Uterus (tissue), 3 donors: ENCODE measurements at regions not wholly inside any gene's neighbourhood (a gene's known extent, or its start where the extent isn't known, plus 50 kb on each side); places are given as distances from the start of the nearest gene placed in this dataset.

Source experiments
- DNase-seq, 2 donors: peaks; one replicate each; pipeline ENCODE4 v3.0.0-alpha.2; 2019 to 2020
- H3K27ac ChIP-seq, 2 donors: fragments of 200-600 bp; sonication (generic); 1 replicate in 1 of 2; 2 replicates in 1 of 2; pipeline ENCODE4 v1.5.1; 2016 to 2018
- H3K27me3 ChIP-seq, 2 donors: fragments of 200-600 bp; sonication (generic); one replicate each; pipeline ENCODE4 v1.5.1; 2018 to 2019; ENCODE audit warnings: control low read depth in 1 of 2
- H3K36me3 ChIP-seq, 2 donors: fragments of 200-600 bp; sonication (generic); one replicate each; pipeline ENCODE4 v1.5.1; 2019; ENCODE audit warnings: control low read depth in 1 of 2
- H3K4me1 ChIP-seq, 2 donors: fragments of 200-600 bp; sonication (generic); one replicate each; pipeline ENCODE4 v1.5.1; 2018 to 2019; ENCODE audit warnings: control low read depth in 1 of 2
- H3K4me3 ChIP-seq, 2 donors: fragments of 200-600 bp; sonication (generic); 1 replicate in 1 of 2; 2 replicates in 1 of 2; pipeline ENCODE4 v1.5.1; 2018 to 2019; ENCODE audit warnings: mild to moderate bottlenecking in 1 of 2
- H3K9me3 ChIP-seq, 2 donors: fragments of 200-600 bp; sonication (generic); one replicate each; pipeline ENCODE4 v1.5.1; 2019; ENCODE audit warnings: control low read depth in 1 of 2
- POLR2A ChIP-seq, 2 donors: fragments of 450-650 bp; IDR thresholded peaks; one replicate each; pipeline ENCODE4 v1.6.1; 2016; ENCODE audit warnings: antibody characterized with exemption in 2 of 2, mild to moderate bottlenecking in 1 of 2, moderate library complexity in 1 of 2
- intact Hi-C: fragments of 100-400 bp; cut with DNase I; formaldehyde crosslinking; loops from one replicate; pipeline ENCODE4 v1.15.1; 2023; ENCODE audit warnings: low total_unique reads
- TF ChIP-seq, protein P1 (sequence below), 4 experiments: fragments of 200-600 bp in 2 of 4; fragments of 450-650 bp in 2 of 4; sonication (generic) in 2 of 4; IDR thresholded peaks; one replicate each; pipeline ENCODE4 v1.5.1; 2016 to 2019; ENCODE audit warnings: antibody characterized with exemption in 4 of 4, mild to moderate bottlenecking in 2 of 4, moderate library complexity in 1 of 4
- donor health status: DM: yes; HTN: yes; CAD: no.

DNA sequence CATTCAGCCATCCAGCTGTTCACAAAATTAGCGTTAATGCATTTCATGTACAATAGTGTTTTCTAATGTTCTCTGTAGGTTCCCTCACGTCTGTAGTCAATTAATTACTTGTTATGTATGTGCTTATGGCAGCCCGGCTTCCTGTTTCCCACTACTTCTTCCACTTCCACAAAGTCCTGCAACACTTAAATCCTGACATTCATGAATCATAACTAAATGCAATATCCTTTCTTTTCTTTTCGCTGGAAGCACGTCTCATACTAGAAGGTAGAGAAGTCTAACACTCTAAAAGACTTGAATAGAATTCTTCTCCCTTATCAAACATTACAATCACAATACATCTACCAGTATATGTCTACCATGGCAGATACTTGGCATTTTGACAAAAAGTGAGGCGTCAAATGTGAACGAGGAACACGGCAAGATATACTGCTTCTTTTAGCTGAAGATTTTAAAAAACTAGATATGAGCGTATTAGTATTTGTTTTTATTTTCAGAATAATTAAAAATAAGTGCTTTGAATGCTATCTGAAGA is 239.0 kb upstream of the DIAPH2 start:
- Histone ChIP-seq H3K4me3 (no peak overlapping the region), H3K36me3 (no peaks in the 10 kb centered on the region), H3K9me3 (no peaks in the 10 kb centered on the region), H3K27ac (no peak overlapping the region), H3K27me3 (peaks cover 0 to 5% of the 10 kb centered on the region in 2 donors), H3K4me1 (no peaks in the 10 kb centered on the region)
- TF ChIP-seq, protein P1, sequence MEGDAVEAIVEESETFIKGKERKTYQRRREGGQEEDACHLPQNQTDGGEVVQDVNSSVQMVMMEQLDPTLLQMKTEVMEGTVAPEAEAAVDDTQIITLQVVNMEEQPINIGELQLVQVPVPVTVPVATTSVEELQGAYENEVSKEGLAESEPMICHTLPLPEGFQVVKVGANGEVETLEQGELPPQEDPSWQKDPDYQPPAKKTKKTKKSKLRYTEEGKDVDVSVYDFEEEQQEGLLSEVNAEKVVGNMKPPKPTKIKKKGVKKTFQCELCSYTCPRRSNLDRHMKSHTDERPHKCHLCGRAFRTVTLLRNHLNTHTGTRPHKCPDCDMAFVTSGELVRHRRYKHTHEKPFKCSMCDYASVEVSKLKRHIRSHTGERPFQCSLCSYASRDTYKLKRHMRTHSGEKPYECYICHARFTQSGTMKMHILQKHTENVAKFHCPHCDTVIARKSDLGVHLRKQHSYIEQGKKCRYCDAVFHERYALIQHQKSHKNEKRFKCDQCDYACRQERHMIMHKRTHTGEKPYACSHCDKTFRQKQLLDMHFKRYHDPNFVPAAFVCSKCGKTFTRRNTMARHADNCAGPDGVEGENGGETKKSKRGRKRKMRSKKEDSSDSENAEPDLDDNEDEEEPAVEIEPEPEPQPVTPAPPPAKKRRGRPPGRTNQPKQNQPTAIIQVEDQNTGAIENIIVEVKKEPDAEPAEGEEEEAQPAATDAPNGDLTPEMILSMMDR (IDR thresholded peaks at IDR 0.05) = no peak
- TF ChIP-seq POLR2A (IDR thresholded peaks at IDR 0.05) = no peak
- intact Hi-C loops = no loop called here
- DNase-seq = no peak

DNA sequence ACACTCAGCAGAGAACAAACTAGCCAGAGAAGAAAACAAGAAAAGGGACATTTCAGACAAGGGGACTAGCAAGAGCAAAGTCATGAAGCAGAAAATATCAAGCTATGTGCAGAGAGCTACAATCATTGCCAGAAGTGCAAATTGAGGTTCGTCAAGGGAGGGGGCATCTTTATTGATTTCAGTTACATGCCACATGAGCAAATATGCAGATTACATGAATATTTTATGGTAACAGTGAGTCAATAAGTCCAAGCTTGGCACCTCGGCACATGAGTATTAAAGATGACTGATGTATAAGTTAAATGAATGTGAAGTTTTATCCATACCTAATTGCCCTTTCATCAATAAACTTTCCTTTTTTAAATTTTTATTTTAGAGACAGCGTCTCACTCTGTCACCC is 238.1 kb upstream of the DIAPH2 start:
- H3K27me3 ChIP-seq = peaks cover 0 to under 1% of the 10 kb centered on the region in 2 donors
- intact Hi-C loops = no loop called here
- no peak overlapping the region for H3K4me3 ChIP-seq
- H3K36me3 ChIP-seq = no peaks in the 10 kb centered on the region
- H3K27ac ChIP-seq = no peak overlapping the region
- no peaks in the 10 kb centered on the region for H3K9me3 ChIP-seq
- H3K4me1 ChIP-seq = no peaks in the 10 kb centered on the region
- DNase-seq = no peak
- TF ChIP-seq POLR2A (IDR thresholded peaks at IDR 0.05) = no peak
- TF ChIP-seq, protein P1 (IDR thresholded peaks at IDR 0.05) = no peak

DNA sequence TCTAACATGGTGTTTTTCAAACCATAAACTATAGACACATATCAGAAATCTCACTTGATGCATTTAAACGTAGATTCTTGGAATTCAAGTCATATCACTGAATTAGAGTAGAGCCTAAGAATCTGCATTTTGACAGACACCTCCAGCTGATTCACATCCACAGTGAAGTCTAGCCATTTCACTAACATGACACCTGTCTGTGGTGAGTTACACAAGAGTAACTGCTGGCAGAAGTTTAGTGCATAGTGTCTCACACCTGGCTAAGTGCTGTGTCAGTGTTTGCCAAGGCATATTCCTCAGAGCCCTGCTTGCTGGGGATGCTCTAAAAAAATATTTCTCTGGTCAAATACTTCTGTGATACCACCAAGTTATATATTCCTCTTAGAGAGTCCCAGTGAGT is 237.5 kb upstream of the DIAPH2 start:
- Histone ChIP-seq H3K4me3 (no peak overlapping the region), H3K9me3 (no peaks in the 10 kb centered on the region), H3K27ac (no peak overlapping the region), H3K36me3 (no peaks in the 10 kb centered on the region), H3K27me3 (no peaks in the 10 kb centered on the region), H3K4me1 (no peaks in the 10 kb centered on the region)
- DNase-seq = no peak
- TF ChIP-seq POLR2A (IDR thresholded peaks at IDR 0.05) = no peak
- TF ChIP-seq, protein P1 (IDR thresholded peaks at IDR 0.05) = no peak
- intact Hi-C loops = no loop called here

DNA sequence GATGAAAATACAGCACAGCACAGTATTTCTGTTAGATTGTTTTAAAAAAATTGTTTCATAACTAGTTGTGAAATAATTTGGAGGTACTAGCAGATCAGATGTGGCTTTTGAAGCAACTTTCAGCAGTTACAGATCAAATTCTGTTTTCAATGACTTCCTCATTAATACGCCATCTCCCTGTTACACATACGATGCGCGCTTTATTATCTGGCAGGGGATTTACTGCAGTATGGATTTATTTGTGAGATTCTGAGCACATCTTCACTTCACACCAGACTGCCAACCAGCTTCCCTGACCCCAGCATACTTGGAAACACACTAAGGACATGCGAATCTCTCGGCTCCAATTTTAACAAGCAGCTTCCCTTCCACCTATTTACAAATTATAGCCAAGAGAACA is 235.5 kb upstream of the DIAPH2 start:
- no peaks in the 10 kb centered on the region for H3K9me3 ChIP-seq
- no peaks in the 10 kb centered on the region for H3K4me1 ChIP-seq
- intact Hi-C loops = no loop called here
- no peaks in the 10 kb centered on the region for H3K36me3 ChIP-seq
- TF ChIP-seq POLR2A (IDR thresholded peaks at IDR 0.05) = no peak
- TF ChIP-seq, protein P1 (IDR thresholded peaks at IDR 0.05) = no peak
- H3K27ac ChIP-seq = no peak overlapping the region
- no peak for DNase-seq
- no peak overlapping the region for H3K4me3 ChIP-seq
- no peaks in the 10 kb centered on the region for H3K27me3 ChIP-seq

DNA sequence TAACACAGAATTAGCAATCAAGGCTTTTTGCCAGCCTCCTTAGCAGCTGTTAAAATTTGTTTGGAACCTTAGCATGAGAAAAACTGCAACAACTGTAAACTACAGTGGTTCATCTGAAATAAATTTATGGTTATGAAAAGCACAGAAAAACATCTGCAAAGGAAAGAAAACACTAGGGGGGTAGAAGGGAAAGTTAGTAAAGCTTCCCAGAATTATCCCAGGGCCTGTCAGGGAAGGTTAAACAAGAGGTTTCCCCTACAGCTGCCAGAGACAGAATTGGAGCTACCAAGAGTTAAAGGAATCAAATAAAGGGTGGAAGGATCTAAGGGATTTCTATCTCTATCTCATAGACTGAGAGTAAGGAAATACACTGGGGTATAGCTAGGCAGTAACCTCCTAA is 234.7 kb upstream of the DIAPH2 start:
- intact Hi-C loops = no loop called here
- no peak for TF ChIP-seq POLR2A (IDR thresholded peaks at IDR 0.05)
- TF ChIP-seq, protein P1 (IDR thresholded peaks at IDR 0.05) = no peak

More for the DNA sequence above, 234.7 kb upstream of the DIAPH2 start:
- Histone ChIP-seq H3K27me3 (no peaks in the 10 kb centered on the region), H3K36me3 (no peaks in the 10 kb centered on the region), H3K9me3 (no peaks in the 10 kb centered on the region), H3K4me3 (no peak overlapping the region), H3K4me1 (no peaks in the 10 kb centered on the region), H3K27ac (no peak overlapping the region)
- no peak for DNase-seq
